Hepatic stellate cell (primary cell): ENCODE measurements at regions not wholly inside any gene's neighbourhood (a gene's known extent, or its start where the extent isn't known, plus 50 kb on each side); places are given as distances from the start of the nearest gene placed in this dataset.

Experiments
- DNase-seq: peaks from one replicate; pipeline ENCODE4 v3.0.0; 2011; ENCODE audit warnings: low spot score

- DNase-seq, result no peak
Measured at GRCh38 chr2:128534688-128535392, 216.2 kb upstream of the HS6ST1 start.

- DNase-seq, result peak; percentile 76
Measured at GRCh38 chr2:128535953-128536352, 217.3 kb upstream of the HS6ST1 start.

GRCh38 chr2:128536925-128537620 is 218.4 kb upstream of the HS6ST1 start:
- DNase-seq, result peak; percentile 86

GRCh38 chr2:128537646-128538045 is 219.0 kb upstream of the HS6ST1 start:
- no peak for DNase-seq

- DNase-seq, result no peak
Measured at GRCh38 chr2:128538396-128538795, 219.7 kb upstream of the HS6ST1 start.

- no peak for DNase-seq
Measured at GRCh38 chr2:128540670-128541069, 222.0 kb upstream of the HS6ST1 start.

- DNase-seq, result no peak
Measured at GRCh38 chr2:128541448-128541847, 222.8 kb upstream of the HS6ST1 start.

GRCh38 chr2:128543036-128543435 is 224.4 kb upstream of the HS6ST1 start:
- no peak for DNase-seq

- no peak for DNase-seq
Measured at GRCh38 chr2:128543646-128544045, 225.0 kb upstream of the HS6ST1 start.

- no peak for DNase-seq
Measured at GRCh38 chr2:128544321-128545037, 225.8 kb upstream of the HS6ST1 start.

GRCh38 chr2:128545085-128545484 is 226.4 kb upstream of the HS6ST1 start:
- no peak for DNase-seq

GRCh38 chr2:128545829-128546228 is 227.2 kb upstream of the HS6ST1 start:
- DNase-seq, result no peak

GRCh38 chr2:128547667-128548066 is 229.0 kb upstream of the HS6ST1 start:
- no peak for DNase-seq

GRCh38 chr2:128548461-128548891 is 229.8 kb upstream of the HS6ST1 start:
- no peak for DNase-seq

GRCh38 chr2:128549094-128549493 is 230.4 kb upstream of the HS6ST1 start:
- no peak for DNase-seq

GRCh38 chr2:128549646-128550260 is 231.1 kb upstream of the HS6ST1 start:
- DNase-seq, result no peak

GRCh38 chr2:128550389-128550788 is 231.7 kb upstream of the HS6ST1 start:
- no peak for DNase-seq

GRCh38 chr2:128550801-128551416 is 232.2 kb upstream of the HS6ST1 start:
- no peak for DNase-seq

GRCh38 chr2:128551435-128551834 is 232.8 kb upstream of the HS6ST1 start:
- DNase-seq, result no peak

GRCh38 chr2:128552141-128552805 is 233.6 kb upstream of the HS6ST1 start:
- no peak for DNase-seq

- DNase-seq, result no peak
Measured at GRCh38 chr2:128552806-128553551, 234.3 kb upstream of the HS6ST1 start.
